ENCODE measurements at regions not wholly inside any gene's neighbourhood (a gene's known extent, or its start where the extent isn't known, plus 50 kb on each side); places are given as distances from the start of the nearest gene placed in this dataset.
"Not testable (repeated sequence)": the region's sequence is repeated elsewhere in the genome, so short reads cannot be mapped to it uniquely, and the experiment has no call there.

DNA sequence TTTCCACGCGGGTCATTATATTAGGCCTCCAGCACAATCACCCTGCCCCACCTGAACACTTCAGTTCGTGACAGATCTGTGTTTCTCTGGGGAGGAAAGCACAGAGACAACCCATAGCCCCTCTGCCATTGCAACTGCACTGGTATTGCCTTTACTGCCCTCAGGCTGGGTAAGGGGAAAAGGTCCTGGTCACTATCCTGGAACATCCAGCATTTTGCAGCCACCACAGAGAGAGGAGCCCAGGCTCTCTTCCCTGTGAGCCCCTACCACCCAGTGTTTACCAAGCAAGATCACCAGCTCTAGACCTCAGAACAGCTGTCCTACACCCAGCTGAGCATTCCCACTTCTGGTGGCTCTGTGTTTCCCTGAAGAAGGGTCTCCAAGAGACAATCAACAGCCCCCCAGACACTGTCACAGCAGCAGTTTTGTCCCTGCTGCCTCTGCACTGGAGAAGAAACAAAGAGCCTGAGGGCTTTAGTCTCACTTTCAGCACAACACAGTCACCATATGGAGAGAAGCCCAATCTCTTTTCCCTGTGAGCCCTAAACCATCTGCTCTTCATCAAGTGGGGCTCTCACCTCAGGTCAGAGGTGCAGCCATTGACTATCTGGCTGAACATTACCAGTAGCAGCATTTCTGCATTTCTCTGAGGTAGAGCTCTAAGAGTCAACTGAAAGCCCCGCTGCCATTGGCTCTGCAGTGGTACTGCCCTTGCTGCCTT, 655.2 kb upstream of the FAM174A start:
- DNase-seq: no peak

DNA sequence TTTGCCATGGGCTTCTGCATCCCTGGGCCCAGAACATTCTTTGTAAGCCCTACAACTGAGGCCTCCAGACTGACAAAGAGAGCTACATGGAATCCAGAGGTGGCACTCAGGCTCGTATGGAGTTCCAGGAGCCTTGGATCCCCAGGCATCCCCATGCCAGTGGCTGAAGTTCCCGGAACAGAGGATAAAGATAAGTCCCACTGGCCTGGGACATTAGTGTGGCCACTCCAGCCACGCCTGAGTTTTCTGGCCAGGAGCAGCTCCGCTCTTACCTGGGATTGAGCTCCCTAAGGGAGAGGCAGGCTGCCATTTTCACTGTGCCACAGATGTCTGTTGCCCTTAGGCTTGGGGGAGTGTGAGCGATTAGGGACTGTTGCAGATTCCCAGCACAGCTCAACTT, 656.3 kb upstream of the FAM174A start:
- no peak for DNase-seq

DNA sequence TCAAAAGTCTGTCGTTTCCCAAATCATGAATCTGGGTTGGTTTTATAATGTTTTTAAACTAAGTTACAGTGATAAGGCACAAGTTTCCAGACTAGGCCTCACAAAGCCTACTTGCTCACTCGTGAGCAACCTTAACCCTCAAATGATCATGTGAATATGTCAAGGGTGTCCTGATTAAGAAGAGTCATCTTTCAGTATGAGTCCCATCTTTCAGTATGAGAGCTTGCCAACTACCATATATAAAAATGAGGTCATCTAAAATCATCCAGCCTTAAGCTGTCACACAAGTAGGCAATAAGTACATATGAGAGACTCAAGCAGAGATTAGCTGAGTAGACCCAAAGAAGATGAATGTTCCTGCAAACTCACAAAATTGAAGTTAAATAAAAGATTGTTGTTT, 668.4 kb upstream of the FAM174A start:
- no peak for DNase-seq

DNA sequence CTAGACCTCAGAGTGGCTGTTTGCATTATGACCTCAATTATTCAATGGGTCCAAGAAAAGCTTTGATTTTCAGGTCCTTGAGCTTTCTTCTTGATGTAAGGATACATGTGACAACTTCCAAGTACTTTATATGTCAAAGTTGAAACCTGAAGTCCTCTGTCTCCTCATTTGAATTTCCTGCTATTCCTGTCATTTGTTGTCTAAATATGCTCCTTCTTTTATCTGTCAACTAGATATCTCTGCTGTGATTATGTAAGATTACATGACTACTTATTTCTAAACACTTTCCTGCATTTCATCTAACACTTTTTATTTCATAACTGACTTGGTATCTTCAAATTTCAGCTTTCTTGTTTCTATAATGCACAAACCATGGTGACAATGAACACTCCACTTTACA, 670.0 kb upstream of the FAM174A start:
- no peak for DNase-seq

DNA sequence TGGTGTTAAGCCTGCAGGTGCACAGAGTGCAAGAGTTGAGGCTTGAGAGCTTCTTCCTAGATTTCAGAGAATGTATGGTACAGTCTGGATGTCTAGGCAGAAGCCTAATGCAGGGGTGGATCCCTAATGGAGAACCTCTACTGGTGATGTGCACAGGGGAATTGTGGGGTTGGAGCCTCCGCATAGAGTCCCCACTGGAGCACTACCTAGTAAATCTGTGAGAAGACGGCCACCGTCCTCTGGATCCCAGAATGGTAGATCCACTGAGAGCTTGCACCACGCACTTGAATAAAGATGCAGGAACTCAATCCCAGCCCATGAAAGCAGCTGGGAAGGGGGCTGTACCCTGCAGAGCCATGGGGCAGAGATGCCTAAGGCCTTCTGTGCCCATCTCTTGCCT, 699.4 kb upstream of the FAM174A start:
- no peak for DNase-seq

DNA sequence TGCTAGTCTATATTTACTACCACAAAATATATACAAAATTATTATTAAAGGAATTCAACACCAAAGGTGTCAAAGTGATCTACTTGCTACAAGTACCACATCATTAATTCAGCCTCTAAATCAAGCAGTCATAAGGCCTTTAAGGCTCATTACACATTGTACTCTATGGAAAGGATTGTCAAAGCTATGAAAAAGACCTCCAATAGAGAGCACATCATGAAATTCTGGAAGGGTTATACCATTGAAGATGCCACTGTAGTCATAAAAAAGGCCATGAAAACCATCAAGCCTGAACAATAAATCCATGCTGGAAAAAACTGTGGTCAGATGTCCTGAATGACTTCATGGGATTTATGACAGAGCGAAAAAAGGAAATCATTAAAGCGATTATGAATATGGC, 708.0 kb upstream of the FAM174A start:
- no peak for DNase-seq

DNA sequence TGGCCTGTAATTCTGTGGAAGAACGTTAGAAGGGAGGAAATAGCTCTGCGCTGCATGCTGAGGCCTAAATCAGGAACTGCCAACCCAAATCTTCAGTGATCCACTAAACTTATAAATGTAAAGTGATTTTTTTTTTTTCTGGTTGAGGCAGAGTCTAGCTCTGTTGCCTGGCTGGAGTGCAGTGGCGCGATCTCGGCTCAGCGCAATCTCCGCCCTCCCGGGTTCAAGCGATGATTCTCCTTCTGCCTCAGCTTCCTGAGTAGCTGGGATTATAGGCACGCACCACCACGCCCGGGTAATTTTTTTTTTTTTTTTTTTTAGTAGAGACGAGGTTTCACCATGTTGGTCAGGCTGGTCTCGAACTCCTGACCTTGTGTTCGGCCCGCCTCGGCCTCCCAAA, 717.4 kb upstream of the FAM174A start:
- no peak for DNase-seq

DNA sequence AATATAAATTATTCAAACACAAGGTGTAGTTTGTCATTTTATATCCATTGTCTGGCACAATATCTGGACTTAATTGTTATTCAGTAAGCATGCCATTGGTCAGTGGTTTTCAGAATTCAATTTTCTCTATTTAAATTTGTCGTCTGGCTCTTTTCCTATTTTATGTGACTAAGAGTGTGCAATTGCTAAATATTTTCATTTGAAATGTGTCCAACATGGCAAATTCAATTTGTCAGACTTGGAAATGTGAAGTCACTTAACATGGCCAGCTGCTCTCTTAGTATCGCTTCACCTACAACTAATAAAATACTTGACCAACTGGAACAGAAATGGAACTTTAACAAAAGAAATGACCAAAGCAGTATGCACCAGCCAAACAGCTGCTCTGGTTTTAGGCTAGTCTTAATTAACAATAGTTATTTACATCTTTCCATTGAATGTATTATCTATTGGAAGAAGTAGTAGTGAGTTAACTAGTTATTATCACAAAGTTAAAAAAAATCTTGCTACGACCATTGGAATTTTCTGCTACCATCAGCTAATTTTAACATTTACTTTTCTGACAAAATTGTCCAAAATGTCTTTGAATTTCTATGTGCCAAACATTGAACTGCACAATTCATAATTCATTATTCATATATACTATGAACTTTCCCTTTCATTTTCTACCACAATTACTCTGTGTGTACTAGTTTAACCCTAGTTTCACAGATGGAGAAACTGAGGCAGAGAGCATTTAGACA, 720.7 kb upstream of the FAM174A start:
- DNase-seq: no peak

DNA sequence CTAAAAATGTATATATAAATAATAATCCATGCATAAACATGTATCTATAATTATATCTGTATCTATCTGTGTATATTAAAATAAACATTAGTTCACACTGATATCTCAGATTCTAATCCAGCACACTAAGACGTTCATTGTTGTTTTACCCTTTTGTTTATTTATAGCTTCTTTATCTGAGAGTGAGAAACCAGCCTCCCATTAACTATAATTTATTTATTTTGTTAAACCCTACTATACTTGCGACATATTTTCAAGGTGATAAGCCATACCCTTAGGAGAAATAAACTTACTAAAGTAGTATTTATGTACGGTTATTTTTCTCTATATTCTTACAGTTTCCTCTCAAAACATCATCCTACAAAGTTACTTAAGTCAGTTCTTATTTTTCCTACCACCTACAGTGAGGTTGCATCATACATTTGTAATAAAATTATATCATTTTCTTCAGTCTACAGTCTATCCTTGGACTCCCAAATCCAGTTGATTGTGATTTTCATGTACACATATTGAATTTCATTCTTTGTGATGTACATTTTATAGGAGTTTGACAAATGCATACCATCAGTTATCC, 726.4 kb upstream of the FAM174A start:
- DNase-seq: no peak

DNA sequence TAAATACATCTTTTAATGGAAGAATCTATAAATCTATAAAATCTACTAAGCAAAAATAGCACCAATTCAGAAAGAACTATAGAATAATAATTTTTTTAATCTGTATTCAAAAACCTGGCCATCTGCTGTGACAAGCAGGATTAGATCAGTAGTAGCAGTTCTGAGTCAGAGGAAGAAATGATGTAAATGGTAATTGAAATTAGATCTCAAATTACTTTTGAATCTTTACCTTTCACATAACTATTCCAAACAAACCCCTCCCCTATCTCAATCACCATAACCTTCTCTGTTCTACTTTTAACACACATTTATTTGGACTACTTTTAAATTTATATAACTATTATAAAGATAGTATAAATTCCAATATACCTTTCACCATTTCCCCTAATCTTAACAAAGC, 727.8 kb upstream of the FAM174A start:
- DNase-seq: no peak

DNA sequence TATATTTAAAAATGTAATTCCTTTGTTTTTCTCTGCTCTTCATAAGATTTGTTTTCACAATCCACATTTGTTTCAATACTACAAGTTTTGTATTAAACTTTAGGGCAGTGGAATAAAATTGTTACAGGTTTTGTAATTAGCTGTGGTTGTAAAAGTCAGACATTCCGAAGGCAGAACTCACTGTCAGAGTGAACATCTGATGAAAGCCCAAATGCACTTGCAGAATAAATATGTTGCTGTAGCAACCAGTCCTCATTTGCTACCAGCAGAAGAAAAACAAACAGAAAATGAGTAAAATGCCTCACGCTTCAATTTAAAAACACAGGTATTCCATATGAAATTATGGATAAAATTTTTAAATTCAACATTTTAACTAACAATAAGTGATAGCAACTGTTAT, 740.1 kb upstream of the FAM174A start:
- no peak for DNase-seq

DNA sequence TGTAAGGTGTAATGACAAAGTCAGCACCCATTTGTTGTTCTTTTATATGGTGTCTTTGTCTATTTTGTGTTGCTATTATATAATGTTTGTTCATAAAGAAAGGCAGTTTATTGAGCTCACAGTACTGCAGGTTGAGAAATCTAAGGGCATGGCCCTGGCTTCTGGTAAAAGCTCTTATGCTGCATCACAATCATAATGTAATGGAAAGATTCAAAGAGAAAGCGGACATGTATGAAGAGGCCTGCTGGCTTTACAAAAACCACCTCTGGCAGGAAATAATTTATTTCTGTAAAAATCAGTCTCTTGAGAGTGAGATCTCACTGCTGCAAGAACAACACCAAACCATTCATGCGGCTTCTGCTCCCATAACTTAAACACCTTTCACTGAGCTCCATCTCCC, 746.7 kb upstream of the FAM174A start:
- no peak for DNase-seq

DNA sequence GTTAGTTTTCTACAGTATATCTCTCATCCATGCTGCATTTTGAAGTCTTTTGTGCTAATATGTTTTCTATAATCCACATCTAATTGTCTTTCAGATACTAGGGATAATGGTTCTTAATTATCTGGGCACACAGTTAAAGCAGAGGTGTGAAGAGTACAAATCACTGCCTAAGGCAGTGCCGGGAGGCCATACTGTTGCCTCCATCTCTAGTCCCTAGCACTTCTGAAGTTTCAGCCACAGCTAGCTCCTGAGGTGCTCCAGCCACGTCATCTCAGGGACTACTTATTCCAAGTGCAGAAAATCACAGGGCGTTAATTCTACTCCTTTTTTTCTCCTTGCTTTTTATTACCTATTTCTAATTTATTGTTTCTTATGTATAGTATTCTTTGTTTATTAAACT, 760.0 kb upstream of the FAM174A start:
- DNase-seq: no peak

DNA sequence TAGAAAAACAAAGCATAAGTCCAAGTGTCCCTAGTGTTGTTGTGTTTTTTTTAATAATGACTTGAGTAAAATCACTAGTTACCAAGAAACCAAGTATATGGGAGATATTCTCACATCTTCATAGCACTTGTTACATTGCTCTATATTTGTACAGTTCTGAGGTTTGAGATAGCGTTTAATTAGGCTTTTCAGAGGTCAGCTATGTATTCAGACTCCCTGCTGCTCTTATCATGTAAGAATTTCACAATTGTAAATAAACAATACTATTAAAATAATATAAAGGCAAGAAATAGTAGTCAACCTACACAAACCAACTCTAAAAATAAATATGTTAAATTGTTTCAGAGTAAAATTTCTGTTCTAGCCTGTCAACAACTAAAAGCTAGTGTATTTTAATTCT, 761.9 kb upstream of the FAM174A start:
- no peak for DNase-seq

DNA sequence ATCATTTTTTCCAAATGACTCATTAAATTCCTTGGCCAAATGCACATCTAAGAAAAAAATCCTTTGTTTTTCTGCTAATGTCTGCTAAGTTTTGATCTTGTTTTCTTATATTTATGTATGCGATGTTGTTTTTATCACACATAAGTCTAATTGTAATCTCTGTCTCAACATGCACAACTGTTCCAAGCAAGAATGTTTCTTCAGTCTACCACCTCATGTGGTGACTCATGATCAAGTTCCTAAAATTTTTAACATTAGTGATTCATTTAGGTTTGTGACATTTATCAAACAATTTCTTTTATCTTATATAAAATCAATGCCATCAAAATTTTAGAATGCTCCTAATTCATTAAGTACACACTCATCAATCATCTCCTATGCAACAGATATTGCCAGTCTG, 763.9 kb upstream of the FAM174A start:
- no peak for DNase-seq

DNA sequence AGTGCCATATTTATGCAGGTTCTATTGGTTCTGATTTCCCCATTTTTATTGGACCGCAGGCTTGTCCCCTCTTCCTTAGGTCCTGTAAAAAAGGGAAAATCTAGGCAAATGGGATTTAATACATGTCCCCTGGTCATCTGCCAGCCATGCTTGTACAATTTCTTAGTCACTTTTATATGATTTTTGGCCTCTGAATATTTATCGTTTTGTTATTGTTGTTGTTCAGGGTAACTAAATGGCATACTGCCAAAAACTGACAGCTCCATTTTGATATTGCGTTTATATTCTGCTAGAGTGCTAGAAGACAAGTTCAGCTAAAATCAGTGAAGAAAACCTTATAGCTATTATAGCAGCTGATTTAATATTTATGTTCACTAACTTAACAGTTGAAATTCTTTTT, 770.2 kb upstream of the FAM174A start:
- no peak for DNase-seq

DNA sequence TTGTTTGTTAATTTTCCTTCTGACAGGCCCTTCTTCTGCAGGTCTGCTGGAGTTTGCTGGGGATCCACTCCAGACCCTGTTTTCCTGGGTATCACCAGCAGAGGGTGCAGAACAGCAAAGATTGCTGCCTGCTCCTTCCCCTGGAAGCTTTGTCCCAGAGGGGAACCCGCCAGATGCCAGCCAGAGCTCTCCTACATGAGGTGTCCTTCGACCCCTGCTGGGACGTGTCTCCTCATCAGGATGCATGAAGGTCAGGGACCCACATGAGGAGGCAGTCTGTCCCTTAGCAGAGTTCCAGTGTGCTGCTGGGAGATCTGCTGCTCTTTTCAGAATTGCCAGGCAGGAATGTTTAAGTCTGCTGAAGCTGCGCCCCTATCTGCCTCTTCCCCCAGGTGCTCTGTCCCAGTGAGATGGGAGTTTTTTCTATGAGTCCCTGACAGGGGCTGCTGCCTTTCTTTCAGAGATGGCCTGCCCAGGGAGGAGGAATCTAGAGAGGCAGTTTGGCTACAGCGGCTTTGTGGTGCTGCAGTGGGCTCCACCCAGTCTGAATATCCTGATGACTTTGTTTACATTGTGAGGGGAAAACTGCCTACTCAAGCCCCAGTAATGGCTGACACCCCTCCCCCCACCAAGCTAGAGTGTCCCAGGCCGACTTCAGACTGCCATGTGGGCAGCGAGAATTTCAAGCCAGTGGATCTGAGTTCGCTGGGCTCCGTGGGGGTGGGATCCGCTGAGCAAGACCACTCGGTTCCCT, 772.0 kb upstream of the FAM174A start:
- DNase-seq: no peak

DNA sequence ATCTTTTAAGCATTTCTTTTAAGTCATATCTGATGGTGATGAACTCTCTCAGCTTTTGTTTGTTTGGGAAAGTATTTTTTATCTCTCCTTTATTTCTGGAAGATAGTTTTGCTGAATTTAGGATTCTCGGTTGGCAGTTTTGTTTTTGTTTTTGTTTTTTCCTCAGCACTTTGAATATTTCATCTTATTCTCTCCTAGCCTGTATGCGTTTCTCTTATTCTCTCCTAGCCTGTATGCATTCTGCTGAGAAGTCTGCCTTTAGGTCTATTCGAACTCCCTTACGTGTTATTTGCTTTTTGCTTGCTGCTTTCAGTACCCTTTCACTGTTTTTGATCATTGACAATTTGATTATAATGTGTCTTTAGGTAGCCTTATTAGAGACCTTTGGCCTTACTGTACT, 787.8 kb upstream of the FAM174A start:
- DNase-seq: no peak

DNA sequence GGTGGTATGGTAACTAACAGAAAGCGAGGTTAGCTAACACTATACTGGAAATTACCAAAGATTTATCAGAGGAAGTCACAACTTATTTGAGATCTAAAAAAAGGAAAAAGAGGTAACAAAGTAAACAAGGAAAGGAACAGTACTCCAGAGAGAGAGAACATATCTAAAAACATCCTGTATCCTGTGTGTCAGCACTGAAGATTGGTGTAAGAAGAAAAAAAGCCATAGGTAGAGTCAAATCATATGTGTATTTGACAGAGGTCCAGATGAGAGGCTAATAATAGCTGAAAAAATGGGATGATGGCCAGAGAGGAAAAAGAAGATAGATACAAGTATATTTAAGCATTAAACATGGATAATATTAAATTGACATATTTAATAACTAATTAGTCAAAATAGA, 802.0 kb upstream of the FAM174A start:
- not testable (repeated sequence) for DNase-seq

DNA sequence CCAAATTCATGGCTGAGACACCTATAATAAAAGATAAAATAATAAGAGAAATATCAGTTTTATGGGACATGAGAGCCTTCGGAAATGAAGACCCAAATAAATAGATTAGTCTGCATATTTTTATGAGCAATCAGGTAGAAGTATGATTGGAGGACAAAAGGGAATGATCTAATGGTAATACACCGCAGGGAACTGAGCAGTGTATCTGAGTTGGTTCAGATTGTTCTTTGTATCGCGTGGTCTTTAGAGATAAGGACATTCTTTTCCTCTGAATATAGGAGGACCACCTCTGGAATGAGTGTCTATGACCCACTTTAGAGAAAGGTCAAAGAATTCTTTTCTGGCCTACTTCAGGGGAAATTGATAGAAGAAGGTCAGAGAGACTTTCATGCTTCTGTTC, 801.8 kb upstream of the CHD1 start:
- DNase-seq: not testable (repeated sequence)

DNA sequence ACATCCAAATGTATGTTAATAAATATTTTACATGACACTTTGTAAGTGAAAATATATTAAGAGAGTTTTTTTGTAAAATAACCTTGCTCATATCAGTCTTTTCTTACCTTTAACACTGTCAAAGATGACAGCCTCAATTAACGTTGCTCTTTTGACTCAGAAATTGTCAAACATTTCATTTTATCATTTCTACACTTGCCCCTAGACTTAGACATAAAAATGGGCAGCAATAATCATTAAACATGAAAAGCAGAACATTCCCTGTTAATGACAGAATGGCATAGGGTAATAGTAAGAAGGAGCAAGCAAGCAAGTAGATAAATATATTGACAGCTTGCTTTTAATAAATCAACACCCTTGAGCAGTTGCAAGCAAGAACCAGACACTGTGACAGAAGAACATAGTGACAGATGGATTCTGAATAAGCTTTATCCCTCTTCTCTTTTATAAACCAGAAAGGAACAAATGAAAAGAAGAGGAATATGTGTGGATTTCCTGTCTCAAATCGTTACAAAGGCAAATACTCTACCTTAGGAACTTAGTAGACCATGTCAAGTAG, 796.0 kb upstream of the CHD1 start:
- DNase-seq: no peak

DNA sequence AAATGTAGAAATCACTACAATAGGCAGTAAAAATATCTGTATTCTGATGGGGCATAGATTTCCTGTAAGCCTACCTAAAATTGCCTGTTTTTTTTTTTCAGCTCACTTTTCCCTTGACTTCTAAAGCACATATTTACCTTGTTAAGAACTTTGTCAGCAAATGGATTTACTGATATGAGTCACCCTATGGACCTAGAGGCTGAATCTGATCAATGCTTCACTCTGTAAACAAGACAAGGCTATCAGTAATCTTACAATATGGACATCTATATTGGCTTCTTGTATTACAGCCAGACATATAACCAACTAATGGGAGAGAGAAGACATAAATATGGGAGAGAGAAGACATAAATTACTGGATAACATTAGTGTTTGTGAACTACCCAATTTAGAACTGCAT, 792.7 kb upstream of the CHD1 start:
- no peak for DNase-seq

DNA sequence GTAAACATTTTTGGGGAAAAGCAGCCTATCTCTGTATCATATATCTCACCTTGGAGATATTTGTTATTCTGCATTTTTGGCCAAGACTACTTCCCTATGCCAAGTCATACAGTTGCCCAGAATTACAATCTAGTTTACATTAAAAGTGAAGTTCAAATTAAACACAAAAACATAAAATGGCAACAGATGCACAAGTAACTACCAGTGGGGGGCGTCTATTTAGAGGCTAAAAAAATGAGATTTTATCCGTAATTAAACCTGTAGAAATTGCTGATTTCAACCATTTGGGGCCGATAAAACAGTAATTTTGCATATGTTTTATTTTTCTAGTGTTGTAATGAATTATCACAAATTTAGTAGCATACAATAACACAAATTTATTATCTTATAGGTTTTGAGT, 787.1 kb upstream of the CHD1 start:
- no peak for DNase-seq

DNA sequence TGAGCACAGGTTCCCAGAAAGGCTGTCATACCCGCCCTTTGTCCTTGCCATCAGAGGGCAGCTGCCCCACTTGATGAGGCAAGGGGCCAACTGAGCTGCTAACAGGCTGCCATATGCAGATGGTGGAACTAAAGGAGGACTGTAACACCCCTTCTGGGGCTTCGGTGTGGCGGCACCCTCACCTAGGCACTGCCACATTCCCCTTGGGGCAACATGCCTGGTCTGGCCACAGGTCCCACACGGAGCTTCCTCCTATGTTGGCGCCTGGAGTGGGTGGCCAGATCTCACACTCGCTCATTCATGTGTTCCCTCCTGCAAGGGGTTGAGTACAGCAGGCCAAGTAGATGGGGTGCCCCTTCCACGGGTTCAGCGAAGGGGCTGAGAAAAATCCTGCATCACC, 777.4 kb upstream of the CHD1 start:
- DNase-seq: no peak
